ENCODE measurements at regions not wholly inside any gene's neighbourhood (a gene's known extent, or its start where the extent isn't known, plus 50 kb on each side); places are given as distances from the start of the nearest gene placed in this dataset.

DNA sequence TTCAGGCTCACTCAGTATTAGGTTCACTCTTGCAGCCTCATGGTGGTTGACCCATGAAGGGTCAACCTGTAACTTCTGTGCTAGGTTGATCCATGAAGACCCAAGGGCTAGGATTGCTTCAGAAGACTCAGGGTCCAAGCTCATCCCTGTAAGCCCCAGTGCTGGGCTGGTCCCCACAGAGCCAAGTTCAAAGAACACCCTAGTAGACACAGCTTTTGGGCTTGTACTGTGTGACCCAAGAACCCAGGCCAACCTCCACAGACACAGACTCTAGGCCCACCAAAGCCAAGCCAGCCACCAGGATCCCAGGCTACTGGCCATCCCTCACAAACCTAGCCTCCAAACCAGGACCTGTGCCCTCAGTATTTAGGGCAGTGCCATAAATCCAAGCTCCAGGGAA, 1020.6 kb downstream of the SLC16A7 start:
- TF ChIP-seq, protein P1, sequence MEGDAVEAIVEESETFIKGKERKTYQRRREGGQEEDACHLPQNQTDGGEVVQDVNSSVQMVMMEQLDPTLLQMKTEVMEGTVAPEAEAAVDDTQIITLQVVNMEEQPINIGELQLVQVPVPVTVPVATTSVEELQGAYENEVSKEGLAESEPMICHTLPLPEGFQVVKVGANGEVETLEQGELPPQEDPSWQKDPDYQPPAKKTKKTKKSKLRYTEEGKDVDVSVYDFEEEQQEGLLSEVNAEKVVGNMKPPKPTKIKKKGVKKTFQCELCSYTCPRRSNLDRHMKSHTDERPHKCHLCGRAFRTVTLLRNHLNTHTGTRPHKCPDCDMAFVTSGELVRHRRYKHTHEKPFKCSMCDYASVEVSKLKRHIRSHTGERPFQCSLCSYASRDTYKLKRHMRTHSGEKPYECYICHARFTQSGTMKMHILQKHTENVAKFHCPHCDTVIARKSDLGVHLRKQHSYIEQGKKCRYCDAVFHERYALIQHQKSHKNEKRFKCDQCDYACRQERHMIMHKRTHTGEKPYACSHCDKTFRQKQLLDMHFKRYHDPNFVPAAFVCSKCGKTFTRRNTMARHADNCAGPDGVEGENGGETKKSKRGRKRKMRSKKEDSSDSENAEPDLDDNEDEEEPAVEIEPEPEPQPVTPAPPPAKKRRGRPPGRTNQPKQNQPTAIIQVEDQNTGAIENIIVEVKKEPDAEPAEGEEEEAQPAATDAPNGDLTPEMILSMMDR (IDR thresholded peaks at IDR 0.05; ENCODE audit: extremely low read depth, insufficient read depth, missing control alignments), result no peak
- in situ Hi-C loops (cut with MboI; ENCODE audit: low pct_unique_long_range_greater_than_20kb, low sequenced_read_pairs, unreplicated experiment), result no loop called here
- no peak for DNase-seq (ENCODE audit: low spot score)

DNA sequence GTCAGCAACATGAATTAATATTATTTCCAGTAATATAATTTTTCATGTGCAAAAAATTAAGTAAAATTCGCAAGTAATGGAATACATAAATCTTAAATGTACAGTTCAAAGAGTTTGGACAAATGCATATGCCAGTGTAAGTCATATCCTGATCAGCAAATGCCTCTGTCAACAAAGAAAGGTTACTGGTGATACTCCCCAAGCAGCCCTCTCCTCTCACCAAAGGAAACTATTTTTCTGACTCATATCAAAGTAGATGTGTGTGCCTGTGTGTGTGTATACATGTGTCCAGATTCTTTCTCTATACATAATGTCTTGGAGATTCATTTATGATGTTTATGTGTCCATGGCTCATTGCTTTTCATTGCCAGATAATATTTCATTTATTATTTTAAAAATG, 1035.0 kb downstream of the SLC16A7 start:
- in situ Hi-C loops (cut with MboI; ENCODE audit: low pct_unique_long_range_greater_than_20kb, low sequenced_read_pairs, unreplicated experiment), result no loop called here
- TF ChIP-seq, protein P1 (IDR thresholded peaks at IDR 0.05; ENCODE audit: extremely low read depth, insufficient read depth, missing control alignments), result no peak

DNA sequence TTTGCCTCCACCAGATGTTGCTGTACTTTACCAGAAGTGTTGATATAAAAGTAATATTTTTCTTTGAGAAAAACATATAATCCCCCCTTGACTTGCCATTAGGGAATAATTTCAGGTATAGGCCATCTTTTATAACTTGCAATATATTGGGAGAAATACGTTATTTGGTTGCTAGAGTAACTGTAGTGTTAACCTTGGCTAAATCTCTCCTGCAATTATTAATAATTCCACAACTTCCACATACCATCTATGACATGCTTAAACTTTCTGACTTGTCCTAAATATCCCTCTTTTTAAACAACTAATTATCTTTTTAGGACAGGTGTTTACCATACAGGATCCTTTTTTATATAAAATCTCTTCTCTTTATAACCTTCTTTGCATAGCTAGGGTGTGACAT, 1048.2 kb downstream of the SLC16A7 start:
- in situ Hi-C loops (cut with MboI; ENCODE audit: low pct_unique_long_range_greater_than_20kb, low sequenced_read_pairs, unreplicated experiment), result no loop called here
- DNase-seq (ENCODE audit: low spot score), result no peak
- TF ChIP-seq, protein P1 (IDR thresholded peaks at IDR 0.05; ENCODE audit: extremely low read depth, insufficient read depth, missing control alignments), result no peak

More for the DNA sequence above, 1035.0 kb downstream of the SLC16A7 start:
- DNase-seq (ENCODE audit: low spot score), result no peak

DNA sequence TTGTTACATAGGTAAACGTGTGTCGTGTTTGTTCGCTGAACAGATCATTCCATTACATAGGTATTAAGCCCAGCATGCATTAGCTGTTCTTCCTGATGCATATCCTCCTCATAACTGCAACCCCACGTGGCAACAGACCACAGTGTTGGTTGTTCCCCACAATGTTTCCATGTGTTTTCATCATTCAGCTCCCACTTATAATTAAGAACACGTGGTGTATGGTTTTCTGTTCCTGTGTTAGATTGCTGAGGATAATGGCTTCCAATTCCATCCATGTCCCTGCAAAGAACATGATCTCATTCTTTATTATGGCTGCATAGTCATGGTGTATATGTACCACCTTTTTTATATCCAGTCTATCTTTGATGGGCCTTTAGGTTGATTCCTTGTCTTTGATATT, 1071.1 kb downstream of the SLC16A7 start:
- DNase-seq (ENCODE audit: low spot score), result no peak
- TF ChIP-seq, protein P1 (IDR thresholded peaks at IDR 0.05; ENCODE audit: extremely low read depth, insufficient read depth, missing control alignments), result no peak
- in situ Hi-C loops (cut with MboI; ENCODE audit: low pct_unique_long_range_greater_than_20kb, low sequenced_read_pairs, unreplicated experiment), result no loop called here

DNA sequence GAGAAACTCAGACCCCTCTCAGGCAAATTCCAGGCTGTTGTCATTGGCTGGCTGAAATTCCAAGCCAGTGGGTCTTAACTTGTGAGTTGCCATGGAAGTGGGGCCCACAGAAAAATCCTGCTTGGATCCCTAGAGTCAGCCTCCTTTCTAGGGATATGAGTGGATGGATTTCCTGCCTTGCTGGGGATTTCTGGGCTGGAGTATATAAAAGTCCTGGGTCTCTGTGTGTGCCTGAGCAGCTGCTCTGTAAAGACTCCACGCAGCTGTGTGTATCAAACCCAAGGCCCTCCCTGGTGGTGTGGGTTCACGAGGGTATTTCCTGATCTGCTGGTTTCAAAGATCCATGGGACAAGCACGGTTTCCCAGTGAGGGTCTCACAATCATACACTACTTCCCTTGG, 1077.1 kb downstream of the SLC16A7 start:
- in situ Hi-C loops (cut with MboI; ENCODE audit: low pct_unique_long_range_greater_than_20kb, low sequenced_read_pairs, unreplicated experiment), result no loop called here
- TF ChIP-seq, protein P1 (IDR thresholded peaks at IDR 0.05; ENCODE audit: extremely low read depth, insufficient read depth, missing control alignments), result no peak
- DNase-seq (ENCODE audit: low spot score), result no peak

DNA sequence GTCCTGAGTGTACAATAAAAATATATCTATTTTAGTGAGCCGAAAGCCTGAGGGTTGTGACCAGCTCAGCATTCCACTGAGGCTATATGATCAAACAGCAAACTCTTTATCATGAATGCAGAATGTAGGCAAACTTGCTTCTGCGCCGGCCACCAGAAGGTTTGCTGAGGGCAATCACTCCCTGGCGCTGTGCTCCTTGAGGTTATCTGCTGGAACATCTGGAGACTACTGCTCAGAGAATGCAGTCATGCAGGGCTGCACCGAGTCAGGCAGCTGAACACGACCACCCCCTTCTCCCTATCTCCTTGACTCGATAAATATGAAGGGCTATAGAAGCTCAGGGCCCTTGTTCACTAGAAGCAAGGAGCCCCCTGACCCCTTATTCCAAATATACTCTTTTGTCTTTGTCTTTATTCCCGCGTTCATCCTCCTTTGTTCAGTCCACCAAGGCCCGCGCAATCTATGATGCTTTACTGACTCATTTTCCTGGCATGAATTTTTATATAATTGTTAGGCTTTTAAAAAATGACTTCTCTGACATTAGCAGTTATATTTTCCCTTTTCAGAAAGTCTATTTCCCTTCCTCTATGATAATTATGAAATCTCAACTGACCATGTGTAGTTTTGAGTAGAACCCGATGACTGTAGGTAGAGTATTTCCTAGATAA, 1089.3 kb downstream of the SLC16A7 start:
- DNase-seq (ENCODE audit: low spot score), result no peak
- in situ Hi-C loops (cut with MboI; ENCODE audit: low pct_unique_long_range_greater_than_20kb, low sequenced_read_pairs, unreplicated experiment), result no loop called here
- TF ChIP-seq, protein P1 (IDR thresholded peaks at IDR 0.05; ENCODE audit: extremely low read depth, insufficient read depth, missing control alignments), result no peak
